ENCODE measurements at regions not wholly inside any gene's neighbourhood (a gene's known extent, or its start where the extent isn't known, plus 50 kb on each side); places are given as distances from the start of the nearest gene placed in this dataset.

DNA sequence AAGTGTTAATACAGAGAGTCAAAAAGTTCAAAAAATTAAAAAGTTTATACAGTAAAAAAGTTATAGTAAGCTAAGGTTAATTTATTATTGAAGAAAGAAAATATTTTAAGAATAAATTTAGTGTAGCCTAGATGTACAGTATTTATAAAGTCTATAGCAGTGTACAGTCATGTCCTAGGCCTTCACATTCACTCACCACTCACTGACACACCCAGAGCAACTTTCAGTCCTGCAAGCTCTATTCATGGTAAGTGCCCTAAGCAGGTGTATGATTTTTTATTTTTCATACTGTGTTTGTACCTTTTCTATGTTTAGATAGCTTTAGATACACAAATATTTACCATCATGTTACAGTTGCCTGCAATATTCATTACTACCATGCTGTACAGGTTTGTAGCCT is 108.9 kb downstream of the FHIP1A start:
- no peak for TF ChIP-seq RXRA (IDR thresholded peaks at IDR 0.05)
- no peak for TF ChIP-seq FOXA2 (IDR thresholded peaks at IDR 0.05)
- TF ChIP-seq GABPA (IDR thresholded peaks at IDR 0.05 in 1 of 2, conservative IDR thresholded peaks at IDR 0.05 in 1 of 2): no peak
- H3K4me3 ChIP-seq (ENCODE audit: low read depth in 1 of 3, low read length in 3 of 3): no peak overlapping the region
- no peak overlapping the region for H3K27ac ChIP-seq (ENCODE audit: low read depth in 1 of 2, low read length in 2 of 2)
- H3K4me1 ChIP-seq (ENCODE audit: control insufficient read depth in 4 of 4, insufficient read depth in 4 of 4, low read length in 3 of 4): no peaks in the 10 kb centered on the region
- no peaks in the 10 kb centered on the region for H3K36me3 ChIP-seq (ENCODE audit: control insufficient read depth in 4 of 4, insufficient read depth in 3 of 4, low read depth in 1 of 4, low read length in 3 of 4)
- H3K9me3 ChIP-seq (ENCODE audit: control insufficient read depth in 4 of 4, low read length in 3 of 4): no peaks in the 10 kb centered on the region
- H3K9ac ChIP-seq (ENCODE audit: low read depth in 1 of 2, low read length in 2 of 2): no peak overlapping the region
- H3K27me3 ChIP-seq (ENCODE audit: control insufficient read depth in 4 of 4, insufficient read depth in 4 of 4, low read length in 3 of 4): no peaks in the 10 kb centered on the region
- no peak for DNase-seq (ENCODE audit: low spot score)

DNA sequence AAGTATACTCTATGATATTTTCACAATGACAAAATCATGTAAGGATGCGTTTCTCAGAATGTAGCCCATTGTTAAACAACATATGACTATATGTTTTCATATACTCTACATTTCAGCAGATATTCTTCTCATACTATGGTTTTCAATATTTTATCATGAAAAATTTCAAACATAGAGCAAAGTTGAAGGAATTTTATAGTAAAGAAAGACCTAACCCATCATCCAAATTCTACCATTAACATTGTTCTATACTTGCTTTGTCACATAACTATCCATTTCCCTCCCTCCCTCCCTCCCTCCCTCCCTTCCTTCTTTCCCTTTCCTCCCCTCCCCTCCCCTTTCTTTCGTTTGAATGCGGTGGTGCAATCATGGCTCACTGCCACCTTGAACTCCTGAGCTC is 109.4 kb downstream of the FHIP1A start:
- TF ChIP-seq TAF1 (conservative IDR thresholded peaks at IDR 0.05): no peak
- TF ChIP-seq EGR1 (IDR thresholded peaks at IDR 0.05; ENCODE audit: low read depth in 2 of 2): no peak
- no peak for TF ChIP-seq FOXA1 (IDR thresholded peaks at IDR 0.05)
- TF ChIP-seq REST (IDR thresholded peaks at IDR 0.05): no peak
- no peak for TF ChIP-seq NR2F2 (IDR thresholded peaks at IDR 0.05)
- TF ChIP-seq YY1 (IDR thresholded peaks at IDR 0.05): no peak
- TF ChIP-seq HNF4A (conservative IDR thresholded peaks at IDR 0.05): no peak
- no peak overlapping the region for H3K4me3 ChIP-seq (ENCODE audit: low read depth in 1 of 3, low read length in 3 of 3)
- H3K36me3 ChIP-seq (ENCODE audit: control insufficient read depth in 4 of 4, insufficient read depth in 3 of 4, low read depth in 1 of 4, low read length in 3 of 4): no peaks in the 10 kb centered on the region
- DNase-seq (ENCODE audit: low spot score): no peak
- no peaks in the 10 kb centered on the region for H3K4me1 ChIP-seq (ENCODE audit: control insufficient read depth in 4 of 4, insufficient read depth in 4 of 4, low read length in 3 of 4)
- no peak overlapping the region for H3K27ac ChIP-seq (ENCODE audit: low read depth in 1 of 2, low read length in 2 of 2)
- 65% methylated on average over 3 of the region's 3 CpGs for WGBS
- H3K27me3 ChIP-seq (ENCODE audit: control insufficient read depth in 4 of 4, insufficient read depth in 4 of 4, low read length in 3 of 4): no peaks in the 10 kb centered on the region
- H3K9me3 ChIP-seq (ENCODE audit: control insufficient read depth in 4 of 4, low read length in 3 of 4): no peaks in the 10 kb centered on the region
- no peak overlapping the region for H3K9ac ChIP-seq (ENCODE audit: low read depth in 1 of 2, low read length in 2 of 2)

DNA sequence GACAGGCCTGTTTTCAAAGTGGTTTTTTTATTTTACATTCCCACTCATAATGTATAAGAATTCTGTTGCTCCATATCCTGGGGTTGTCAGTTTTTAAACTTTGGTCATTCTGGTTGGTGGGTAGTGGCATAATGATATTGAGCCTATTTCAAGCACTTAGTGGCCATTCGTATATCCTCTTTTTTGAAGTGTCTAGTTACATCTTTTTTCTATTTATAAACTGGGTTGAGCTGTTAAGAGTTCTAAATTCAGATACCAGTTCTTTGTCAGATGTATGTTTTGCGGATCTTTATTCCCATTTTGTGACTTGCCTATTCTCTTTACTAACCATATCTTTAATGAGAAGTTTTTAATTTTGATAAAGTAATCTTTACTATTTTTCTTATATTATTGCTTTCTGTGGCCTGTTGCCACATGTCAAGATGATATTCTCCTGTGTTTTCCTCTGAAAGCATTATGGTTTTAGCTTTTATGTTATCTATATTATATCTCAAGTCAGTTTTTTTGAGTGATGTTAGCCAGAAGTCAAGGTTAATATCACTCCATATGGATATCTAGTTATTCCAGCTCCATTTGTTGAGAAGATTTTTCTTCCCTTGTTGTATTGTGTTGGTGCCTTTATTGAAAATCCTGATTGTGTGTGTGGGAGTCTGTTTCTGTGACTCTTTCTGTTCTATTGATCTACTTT is 110.9 kb downstream of the FHIP1A start:
- 87% methylated on average over 2 of the region's 2 CpGs for WGBS
- Histone ChIP-seq H3K9me3 (ENCODE audit: control insufficient read depth in 4 of 4, low read length in 3 of 4) (no peaks in the 10 kb centered on the region), H3K4me3 (ENCODE audit: low read depth in 1 of 3, low read length in 3 of 3) (no peak overlapping the region), H3K9ac (ENCODE audit: low read depth in 1 of 2, low read length in 2 of 2) (no peak overlapping the region), H3K27me3 (ENCODE audit: control insufficient read depth in 4 of 4, insufficient read depth in 4 of 4, low read length in 3 of 4) (no peaks in the 10 kb centered on the region), H3K4me1 (ENCODE audit: control insufficient read depth in 4 of 4, insufficient read depth in 4 of 4, low read length in 3 of 4) (no peaks in the 10 kb centered on the region), H3K36me3 (ENCODE audit: control insufficient read depth in 4 of 4, insufficient read depth in 3 of 4, low read depth in 1 of 4, low read length in 3 of 4) (no peaks in the 10 kb centered on the region), H3K27ac (ENCODE audit: low read depth in 1 of 2, low read length in 2 of 2) (no peak overlapping the region)
- DNase-seq (ENCODE audit: low spot score): no peak
- TF ChIP-seq NR2F2 (IDR thresholded peaks at IDR 0.05) (no peak), REST (IDR thresholded peaks at IDR 0.05) (no peak), CTCF (IDR thresholded peaks at IDR 0.05; ENCODE audit: low read depth, low read length, missing input control) (no peak), JUND (IDR thresholded peaks at IDR 0.05) (no peak), EGR1 (IDR thresholded peaks at IDR 0.05; ENCODE audit: low read depth in 2 of 2) (no peak), FOXA2 (IDR thresholded peaks at IDR 0.05) (no peak), RAD21 (IDR thresholded peaks at IDR 0.05) (no peak), YY1 (IDR thresholded peaks at IDR 0.05) (no peak), TAF1 (conservative IDR thresholded peaks at IDR 0.05) (no peak)
